HCT116 (cell line): ENCODE measurements at regions not wholly inside any gene's neighbourhood (a gene's known extent, or its start where the extent isn't known, plus 50 kb on each side); places are given as distances from the start of the nearest gene placed in this dataset.

Experiments
- ATAC-seq: fragments of 200-7000 bp; cut with Tn5 transposase; 2 replicates; pipeline ENCODE4 v1.9.1; 2020; ENCODE audit warnings: mild to moderate bottlenecking, moderate library complexity
- BruUV-seq: library from RNA; stranded (reverse); fragments of 400-500 nt; replicated peaks from 2 replicates; lab custom pipeline; 2021; lab: Mats Ljungman, UMichigan
- CTCF ChIA-PET: fragments of 300-600 bp; sonication (Branson Sonifier 250); formaldehyde crosslinking; loops from one replicate; lab custom pipeline; 2021; ENCODE audit warnings: antibody characterized with exemption; lab: Charles Lee
- POLR2A ChIA-PET: fragments of 300-600, 350-600 bp; sonication (Branson Sonifier 250); formaldehyde crosslinking; loops from one replicate; lab custom pipeline; 2021; ENCODE audit warnings: antibody characterized with exemption; lab: Charles Lee
- RAD21 ChIA-PET, 2 experiments: fragments of 300-600 bp; sonication (Branson Sonifier 250); formaldehyde crosslinking; loops; one replicate each; lab custom pipeline; 2023; ENCODE audit warnings: low total read pairs in 2 of 2; ENCODE audit not compliant: uncharacterized antibody in 2 of 2, unreplicated experiment in 2 of 2, low non-redundant PET in 1 of 2; lab: Charles Lee
- DNase-seq: peaks from one replicate; pipeline ENCODE4 v3.0.0-alpha.2; 2010; ENCODE audit warnings: low read depth, low spot score
- H2AFZ ChIP-seq: fragments of 200-600 bp; shearing (Covaris generic), sonication (generic); 2 replicates; pipeline ENCODE4 v1.6.1; 2017; ENCODE audit warnings: low read depth, mixed run types, mixed read lengths, antibody characterized with exemption, low read length; ENCODE audit not compliant: poor library complexity, severe bottlenecking
- H3K27ac ChIP-seq: 2 replicates; pipeline ENCODE4 v1.5.1; 2012; ENCODE audit warnings: low read depth, low read length
- H3K27me3 ChIP-seq: fragments of 200-600 bp; sonication (generic); 2 replicates; pipeline ENCODE4 v1.6.1; 2016; ENCODE audit warnings: mixed run types, low read length, mixed read lengths; ENCODE audit not compliant: insufficient read depth
- H3K36me3 ChIP-seq, 2 experiments: fragments of 200-500 bp in 1 of 2; fragments of 200-600 bp in 1 of 2; sonication (Bioruptor generic) in 1 of 2; sonication (generic) in 1 of 2; 2 replicates each; pipeline versions ENCODE4 v1.5.1 to v1.6.1; 2014 to 2016; ENCODE audit warnings: low read length in 2 of 2, inconsistent platforms in 1 of 2, mixed read lengths in 1 of 2, mixed run types in 1 of 2; ENCODE audit not compliant: insufficient read depth in 2 of 2, control insufficient read depth in 1 of 2
- H3K4me1 ChIP-seq, 2 experiments: fragments of 200-600 bp in 1 of 2; sonication (generic) in 1 of 2; 2 replicates each; pipeline versions ENCODE4 v1.5.1 to v1.6.1; 2012 to 2017; ENCODE audit warnings: low read length in 2 of 2, inconsistent platforms in 1 of 2, mild to moderate bottlenecking in 1 of 2, mixed read lengths in 1 of 2, mixed run types in 1 of 2, moderate library complexity in 1 of 2; ENCODE audit not compliant: insufficient read depth in 2 of 2, control insufficient read depth in 1 of 2
- H3K4me2 ChIP-seq: fragments of 200-600 bp; sonication (generic); 2 replicates; pipeline ENCODE4 v1.6.1; 2017; ENCODE audit warnings: mixed run types, low read length, mixed read lengths
- H3K4me3 ChIP-seq, 2 experiments: fragments of 200-600 bp in 1 of 2; sonication (generic) in 1 of 2; replicated peaks in 1 of 2; 2 replicates each; pipeline ENCODE4 v1.5.1; 2011 to 2016; ENCODE audit warnings: low read length in 2 of 2, control low read depth in 1 of 2, low read depth in 1 of 2, mild to moderate bottlenecking in 1 of 2, mixed read lengths in 1 of 2, mixed run types in 1 of 2
- H3K79me2 ChIP-seq: fragments of 200-600 bp; sonication (generic); 2 replicates; pipeline ENCODE4 v1.6.1; 2017; ENCODE audit warnings: mild to moderate bottlenecking, mixed run types, low read length, moderate library complexity, mixed read lengths; ENCODE audit not compliant: insufficient read depth
- H3K9ac ChIP-seq: fragments of 200-600 bp; sonication (generic); 2 replicates; pipeline ENCODE4 v1.6.1; 2016; ENCODE audit warnings: low read length, mixed read lengths
- H3K9me2 ChIP-seq: fragments of 200-600 bp; sonication (generic), shearing (Covaris generic); 2 replicates; pipeline ENCODE4 v1.6.1; 2017; ENCODE audit warnings: mixed run types, mild to moderate bottlenecking, moderate library complexity; ENCODE audit not compliant: insufficient read depth
- H3K9me3 ChIP-seq, 2 experiments: fragments of 200-500 bp in 1 of 2; fragments of 200-600 bp in 1 of 2; sonication (Bioruptor generic) in 1 of 2; sonication (generic) in 1 of 2; 2 replicates each; pipeline ENCODE4 v1.6.1; 2014 to 2017; ENCODE audit warnings: low read length in 2 of 2, mixed read lengths in 2 of 2, inconsistent platforms in 1 of 2, low read depth in 1 of 2, mild to moderate bottlenecking in 1 of 2, mixed run types in 1 of 2, moderate library complexity in 1 of 2; ENCODE audit not compliant: control insufficient read depth in 1 of 2, insufficient read depth in 1 of 2
- H4K20me1 ChIP-seq: fragments of 200-600 bp; sonication (generic), shearing (Covaris generic); 2 replicates; pipeline ENCODE4 v1.6.1; 2017; ENCODE audit warnings: mixed run types, mild to moderate bottlenecking, moderate library complexity; ENCODE audit not compliant: insufficient read depth
- CEBPB ChIP-seq: IDR thresholded peaks from 2 replicates; pipeline ENCODE4 v1.6.1; 2012; ENCODE audit warnings: low read depth
- EGR1 ChIP-seq: IDR thresholded peaks from 2 replicates; pipeline ENCODE4 v1.6.1; 2012; ENCODE audit warnings: low read depth
- ELF1 ChIP-seq: IDR thresholded peaks from 2 replicates; pipeline ENCODE4 v1.6.1; 2012; ENCODE audit warnings: low read depth, borderline replicate concordance
- EZH2 ChIP-seq: fragments of 200-600 bp; sonication (generic); IDR thresholded peaks from 2 replicates; pipeline ENCODE4 v1.6.1; 2017; ENCODE audit warnings: antibody characterized with exemption, mixed run types
- EZH2phosphoT487 ChIP-seq: fragments of 200-600 bp; IDR thresholded peaks from 2 replicates; pipeline ENCODE4 v1.6.1; 2018; ENCODE audit warnings: antibody characterized with exemption, borderline replicate concordance
- FOSL1 ChIP-seq: IDR thresholded peaks from 2 replicates; pipeline ENCODE4 v1.6.1; 2012; ENCODE audit warnings: low read depth
- JUND ChIP-seq: IDR thresholded peaks from 2 replicates; pipeline ENCODE4 v1.6.1; 2012
- RAD21 ChIP-seq: IDR thresholded peaks from 2 replicates; pipeline ENCODE4 v1.6.1; 2012; ENCODE audit warnings: low read depth, mild to moderate bottlenecking
- SIN3A ChIP-seq: IDR thresholded peaks from 2 replicates; pipeline ENCODE4 v1.6.1; 2012; ENCODE audit warnings: low read depth
- SRF ChIP-seq: IDR thresholded peaks from 2 replicates; pipeline ENCODE4 v1.6.1; 2012; ENCODE audit warnings: low read depth
- TCF7L2 ChIP-seq: IDR thresholded peaks from 2 replicates; pipeline ENCODE4 v1.7.0; 2011; ENCODE audit warnings: borderline replicate concordance, inconsistent platforms; ENCODE audit not compliant: insufficient read depth, insufficient read length; ENCODE audit errors: extremely low read depth
- YY1 ChIP-seq: IDR thresholded peaks from 2 replicates; pipeline ENCODE4 v1.6.1; 2011; ENCODE audit warnings: low read length, low read depth, moderate library complexity, mild to moderate bottlenecking; ENCODE audit not compliant: insufficient replicate concordance; ENCODE audit errors: extremely low read depth
- ZNF274 ChIP-seq: fragments of 200-500 bp; sonication (Bioruptor generic); IDR thresholded peaks from 2 replicates; pipeline ENCODE4 v1.6.1; 2014; ENCODE audit warnings: mild to moderate bottlenecking, low read depth, low read length, inconsistent platforms
- intact Hi-C: fragments of 100-400 bp; cut with micrococcal nuclease; formaldehyde crosslinking; loops from 2 replicates; pipeline ENCODE4 v1.10.0; 2022
- TF ChIP-seq, protein P1 (sequence below): IDR thresholded peaks from 2 replicates; pipeline ENCODE4 v1.6.1; 2012
- TF ChIP-seq, protein P2 (sequence below): IDR thresholded peaks from 2 replicates; pipeline ENCODE4 v1.6.1; 2012
- TF ChIP-seq, protein P3 (sequence below), 3 experiments: fragments of 200-600 bp in 1 of 3; sonication (generic) in 1 of 3; IDR thresholded peaks in 2 of 3; conservative IDR thresholded peaks in 1 of 3; 2 replicates each; pipeline ENCODE4 v1.5.1; 2012 to 2017; ENCODE audit warnings: low read depth in 2 of 3, low read length in 2 of 3, antibody characterized with exemption in 1 of 3, borderline replicate concordance in 1 of 3, control low read depth in 1 of 3, mild to moderate bottlenecking in 1 of 3, mixed read lengths in 1 of 3, mixed run types in 1 of 3, moderate library complexity in 1 of 3; ENCODE audit not compliant: insufficient read depth in 1 of 3
- TF ChIP-seq, protein P4 (sequence below): IDR thresholded peaks from 2 replicates; pipeline ENCODE4 v1.6.1; 2011; ENCODE audit warnings: mild to moderate bottlenecking, low read length, moderate library complexity; ENCODE audit not compliant: insufficient replicate concordance; ENCODE audit errors: extremely low read depth
- TF ChIP-seq, protein P5 (sequence below): IDR thresholded peaks from 2 replicates; pipeline ENCODE4 v1.6.1; 2012; ENCODE audit warnings: low read depth

DNA sequence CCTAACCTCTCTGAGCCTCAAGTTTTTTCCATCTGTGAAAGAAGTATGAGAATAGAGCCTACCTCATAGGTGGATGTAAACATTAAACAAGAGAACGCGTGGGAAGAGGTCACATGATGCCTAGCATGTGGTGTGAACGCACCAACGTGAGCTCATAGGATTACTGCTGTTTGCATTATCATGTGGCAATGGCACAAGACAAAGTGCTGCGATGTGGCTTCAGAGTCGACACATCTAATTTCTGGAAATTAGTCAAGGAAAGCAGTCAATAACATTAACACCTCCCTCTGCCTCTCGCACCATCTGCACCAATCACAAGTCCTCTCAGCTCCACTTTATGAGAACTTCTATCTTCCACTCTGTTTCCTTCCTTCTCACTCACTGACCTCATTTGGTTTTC, 489.7 kb downstream of the COG6 start:
- Histone ChIP-seq H3K27me3 (no peaks in the 10 kb centered on the region; the same call in 1 of the 2 replicates), H3K79me2 (no peaks in the 10 kb centered on the region), H3K4me1 (peaks cover 0 to 6% of the 10 kb centered on the region in 2 experiments; a peak in 1 of 4 replicates), H2AFZ (no peak overlapping the region), H3K4me2 (no peak overlapping the region), H3K9me3 (no peaks in the 10 kb centered on the region), H3K27ac (no peak overlapping the region), H4K20me1 (no peaks in the 10 kb centered on the region), H3K9ac (no peak overlapping the region), H3K36me3 (no peaks in the 10 kb centered on the region), H3K4me3 (no peak overlapping the region), H3K9me2 (no peaks in the 10 kb centered on the region)
- POLR2A ChIA-PET = no interaction called here
- CTCF ChIA-PET = interaction anchor here (1.2 to 1.5 kb wide), 2 partner anchors 76 to 202 kb away, joined by 3 read pairs; no protein-coding TSS in a partner anchor
- no peak for DNase-seq
- BruUV-seq = no TSS peak
- intact Hi-C loops = no loop called here
- no peak for ATAC-seq
- RAD21 ChIA-PET = no interaction called here
- TF ChIP-seq, protein P1, sequence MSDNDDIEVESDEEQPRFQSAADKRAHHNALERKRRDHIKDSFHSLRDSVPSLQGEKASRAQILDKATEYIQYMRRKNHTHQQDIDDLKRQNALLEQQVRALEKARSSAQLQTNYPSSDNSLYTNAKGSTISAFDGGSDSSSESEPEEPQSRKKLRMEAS = no peak
- TF ChIP-seq RAD21 (no peak), JUND (no peak), ELF1 (no peak), YY1 (no peak), SRF (no peak), EZH2phosphoT487 (no peak), CEBPB (no peak), EZH2 (no peak), TCF7L2 (no peak), SIN3A (no peak), EGR1 (no peak), FOSL1 (no peak), ZNF274 (no peak)
- TF ChIP-seq, protein P2, sequence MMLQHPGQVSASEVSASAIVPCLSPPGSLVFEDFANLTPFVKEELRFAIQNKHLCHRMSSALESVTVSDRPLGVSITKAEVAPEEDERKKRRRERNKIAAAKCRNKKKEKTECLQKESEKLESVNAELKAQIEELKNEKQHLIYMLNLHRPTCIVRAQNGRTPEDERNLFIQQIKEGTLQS = no peak
- TF ChIP-seq, protein P3, sequence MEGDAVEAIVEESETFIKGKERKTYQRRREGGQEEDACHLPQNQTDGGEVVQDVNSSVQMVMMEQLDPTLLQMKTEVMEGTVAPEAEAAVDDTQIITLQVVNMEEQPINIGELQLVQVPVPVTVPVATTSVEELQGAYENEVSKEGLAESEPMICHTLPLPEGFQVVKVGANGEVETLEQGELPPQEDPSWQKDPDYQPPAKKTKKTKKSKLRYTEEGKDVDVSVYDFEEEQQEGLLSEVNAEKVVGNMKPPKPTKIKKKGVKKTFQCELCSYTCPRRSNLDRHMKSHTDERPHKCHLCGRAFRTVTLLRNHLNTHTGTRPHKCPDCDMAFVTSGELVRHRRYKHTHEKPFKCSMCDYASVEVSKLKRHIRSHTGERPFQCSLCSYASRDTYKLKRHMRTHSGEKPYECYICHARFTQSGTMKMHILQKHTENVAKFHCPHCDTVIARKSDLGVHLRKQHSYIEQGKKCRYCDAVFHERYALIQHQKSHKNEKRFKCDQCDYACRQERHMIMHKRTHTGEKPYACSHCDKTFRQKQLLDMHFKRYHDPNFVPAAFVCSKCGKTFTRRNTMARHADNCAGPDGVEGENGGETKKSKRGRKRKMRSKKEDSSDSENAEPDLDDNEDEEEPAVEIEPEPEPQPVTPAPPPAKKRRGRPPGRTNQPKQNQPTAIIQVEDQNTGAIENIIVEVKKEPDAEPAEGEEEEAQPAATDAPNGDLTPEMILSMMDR (IDR thresholded peaks at IDR 0.05 in 2 of 3, conservative IDR thresholded peaks at IDR 0.05 in 1 of 3; ENCODE audit: borderline replicate concordance in 1 of 3, insufficient read depth in 1 of 3, low read depth in 2 of 3, low read length in 2 of 3) = no peak
- TF ChIP-seq, protein P4, sequence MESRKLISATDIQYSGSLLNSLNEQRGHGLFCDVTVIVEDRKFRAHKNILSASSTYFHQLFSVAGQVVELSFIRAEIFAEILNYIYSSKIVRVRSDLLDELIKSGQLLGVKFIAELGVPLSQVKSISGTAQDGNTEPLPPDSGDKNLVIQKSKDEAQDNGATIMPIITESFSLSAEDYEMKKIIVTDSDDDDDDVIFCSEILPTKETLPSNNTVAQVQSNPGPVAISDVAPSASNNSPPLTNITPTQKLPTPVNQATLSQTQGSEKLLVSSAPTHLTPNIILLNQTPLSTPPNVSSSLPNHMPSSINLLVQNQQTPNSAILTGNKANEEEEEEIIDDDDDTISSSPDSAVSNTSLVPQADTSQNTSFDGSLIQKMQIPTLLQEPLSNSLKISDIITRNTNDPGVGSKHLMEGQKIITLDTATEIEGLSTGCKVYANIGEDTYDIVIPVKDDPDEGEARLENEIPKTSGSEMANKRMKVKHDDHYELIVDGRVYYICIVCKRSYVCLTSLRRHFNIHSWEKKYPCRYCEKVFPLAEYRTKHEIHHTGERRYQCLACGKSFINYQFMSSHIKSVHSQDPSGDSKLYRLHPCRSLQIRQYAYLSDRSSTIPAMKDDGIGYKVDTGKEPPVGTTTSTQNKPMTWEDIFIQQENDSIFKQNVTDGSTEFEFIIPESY = no peak
- TF ChIP-seq, protein P5, sequence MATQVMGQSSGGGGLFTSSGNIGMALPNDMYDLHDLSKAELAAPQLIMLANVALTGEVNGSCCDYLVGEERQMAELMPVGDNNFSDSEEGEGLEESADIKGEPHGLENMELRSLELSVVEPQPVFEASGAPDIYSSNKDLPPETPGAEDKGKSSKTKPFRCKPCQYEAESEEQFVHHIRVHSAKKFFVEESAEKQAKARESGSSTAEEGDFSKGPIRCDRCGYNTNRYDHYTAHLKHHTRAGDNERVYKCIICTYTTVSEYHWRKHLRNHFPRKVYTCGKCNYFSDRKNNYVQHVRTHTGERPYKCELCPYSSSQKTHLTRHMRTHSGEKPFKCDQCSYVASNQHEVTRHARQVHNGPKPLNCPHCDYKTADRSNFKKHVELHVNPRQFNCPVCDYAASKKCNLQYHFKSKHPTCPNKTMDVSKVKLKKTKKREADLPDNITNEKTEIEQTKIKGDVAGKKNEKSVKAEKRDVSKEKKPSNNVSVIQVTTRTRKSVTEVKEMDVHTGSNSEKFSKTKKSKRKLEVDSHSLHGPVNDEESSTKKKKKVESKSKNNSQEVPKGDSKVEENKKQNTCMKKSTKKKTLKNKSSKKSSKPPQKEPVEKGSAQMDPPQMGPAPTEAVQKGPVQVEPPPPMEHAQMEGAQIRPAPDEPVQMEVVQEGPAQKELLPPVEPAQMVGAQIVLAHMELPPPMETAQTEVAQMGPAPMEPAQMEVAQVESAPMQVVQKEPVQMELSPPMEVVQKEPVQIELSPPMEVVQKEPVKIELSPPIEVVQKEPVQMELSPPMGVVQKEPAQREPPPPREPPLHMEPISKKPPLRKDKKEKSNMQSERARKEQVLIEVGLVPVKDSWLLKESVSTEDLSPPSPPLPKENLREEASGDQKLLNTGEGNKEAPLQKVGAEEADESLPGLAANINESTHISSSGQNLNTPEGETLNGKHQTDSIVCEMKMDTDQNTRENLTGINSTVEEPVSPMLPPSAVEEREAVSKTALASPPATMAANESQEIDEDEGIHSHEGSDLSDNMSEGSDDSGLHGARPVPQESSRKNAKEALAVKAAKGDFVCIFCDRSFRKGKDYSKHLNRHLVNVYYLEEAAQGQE = no peak
